IMR-90 (cell line): ENCODE measurements at regions not wholly inside any gene's neighbourhood (a gene's known extent, or its start where the extent isn't known, plus 50 kb on each side); places are given as distances from the start of the nearest gene placed in this dataset.

ENCODE experiments used
- ATAC-seq: fragments of 200-7000 bp; cut with Tn5 transposase; 2 replicates; pipeline ENCODE4 v1.9.1; 2020; ENCODE audit warnings: low read depth, mild to moderate bottlenecking, moderate library complexity
- BruUV-seq: library from RNA; stranded (reverse); fragments of 400-500 nt; replicated peaks from 2 replicates; lab custom pipeline; 2021; lab: Mats Ljungman, UMichigan
- CTCF ChIA-PET: fragments of 300-600 bp; formaldehyde crosslinking; extraction: SDS; loops from one replicate; lab custom pipeline; 2021; ENCODE audit warnings: antibody characterized with exemption; lab: Yijun Ruan, JAX
- POLR2A ChIA-PET: fragments of 300-600 bp; sonication (Branson Sonifier 250); formaldehyde crosslinking; loops from one replicate; lab custom pipeline; 2022; ENCODE audit warnings: antibody characterized with exemption; ENCODE audit not compliant: unreplicated experiment; lab: Charles Lee
- DNase-seq: peaks from one replicate; pipeline ENCODE4 v3.0.0; 2013
- H2AFZ ChIP-seq: replicated peaks from 2 replicates; pipeline ENCODE3; 2013; ENCODE audit warnings: low read length, mild to moderate bottlenecking; ENCODE audit not compliant: poor library complexity
- H2AK5ac ChIP-seq: 2 replicates; pipeline ENCODE4 v1.6.1; 2013; ENCODE audit warnings: low read depth, low read length, inconsistent platforms
- H2AK9ac ChIP-seq: replicated peaks from 2 replicates; pipeline ENCODE3; 2013; ENCODE audit warnings: mild to moderate bottlenecking, low read depth, low read length, moderate library complexity; ENCODE audit not compliant: poor library complexity
- H2BK120ac ChIP-seq: 2 replicates; pipeline ENCODE4 v1.6.1; 2013; ENCODE audit warnings: low read depth, low read length, inconsistent platforms
- H2BK15ac ChIP-seq: 3 replicates; pipeline ENCODE4 v1.6.1; 2013; ENCODE audit warnings: low read depth, low read length, inconsistent platforms
- H2BK20ac ChIP-seq: 2 replicates; pipeline ENCODE4 v1.6.1; 2013; ENCODE audit warnings: low read depth, mild to moderate bottlenecking, inconsistent platforms, low read length, moderate library complexity
- H2BK5ac ChIP-seq: 2 replicates; pipeline ENCODE4 v1.6.1; 2013; ENCODE audit warnings: mild to moderate bottlenecking, low read depth, low read length, inconsistent platforms; ENCODE audit not compliant: poor library complexity, severe bottlenecking
- H3K14ac ChIP-seq: replicated peaks from 2 replicates; pipeline ENCODE4 v1.6.1; 2013; ENCODE audit warnings: low read depth, low read length, inconsistent platforms
- H3K18ac ChIP-seq: 2 replicates; pipeline ENCODE4 v1.6.1; 2013; ENCODE audit warnings: low read depth, low read length, control low read depth
- H3K23ac ChIP-seq: 2 replicates; pipeline ENCODE4 v1.6.1; 2013; ENCODE audit warnings: low read depth, low read length, inconsistent platforms
- H3K27ac ChIP-seq: 2 replicates; pipeline ENCODE4 v1.5.1; 2013; ENCODE audit warnings: mild to moderate bottlenecking, control low read depth, low read length; ENCODE audit not compliant: insufficient read depth
- H3K27me3 ChIP-seq: 2 replicates; pipeline ENCODE4 v1.6.1; 2013; ENCODE audit warnings: low read length; ENCODE audit not compliant: control insufficient read depth, insufficient read depth
- H3K36me3 ChIP-seq: 2 replicates; pipeline ENCODE4 v1.6.1; 2013; ENCODE audit warnings: low read length, mixed read lengths; ENCODE audit not compliant: control insufficient read depth, insufficient read depth
- H3K4ac ChIP-seq: 2 replicates; pipeline ENCODE4 v1.6.1; 2013; ENCODE audit warnings: low read depth, low read length, inconsistent platforms
- H3K4me1 ChIP-seq: 2 replicates; pipeline ENCODE4 v1.6.1; 2013; ENCODE audit warnings: low read length, mixed read lengths; ENCODE audit not compliant: control insufficient read depth, insufficient read depth
- H3K4me2 ChIP-seq: 2 replicates; pipeline ENCODE4 v1.6.1; 2013; ENCODE audit warnings: low read depth, mild to moderate bottlenecking, control low read depth, low read length, moderate library complexity
- H3K4me3 ChIP-seq: 2 replicates; pipeline ENCODE4 v1.5.1; 2013; ENCODE audit warnings: low read depth, mild to moderate bottlenecking, control low read depth, low read length, moderate library complexity; ENCODE audit not compliant: insufficient read depth
- H3K56ac ChIP-seq: 2 replicates; pipeline ENCODE4 v1.6.1; 2013; ENCODE audit warnings: low read length, inconsistent platforms; ENCODE audit not compliant: insufficient read depth; ENCODE audit errors: extremely low read depth
- H3K79me1 ChIP-seq, 2 experiments: 2 replicates each; pipeline ENCODE4 v1.6.1; 2013; ENCODE audit warnings: low read length in 2 of 2, inconsistent platforms in 1 of 2, low read depth in 1 of 2
- H3K9ac ChIP-seq: 2 replicates; pipeline ENCODE4 v1.6.1; 2013; ENCODE audit warnings: low read depth, low read length, control low read depth
- H3K9me1 ChIP-seq: 2 replicates; pipeline ENCODE4 v1.6.1; 2013; ENCODE audit warnings: low read length, inconsistent platforms; ENCODE audit not compliant: insufficient read depth
- H3K9me3 ChIP-seq: 2 replicates; pipeline ENCODE4 v1.6.1; 2013; ENCODE audit warnings: low read length; ENCODE audit not compliant: control insufficient read depth, insufficient read depth
- H4K20me1 ChIP-seq: 2 replicates; pipeline ENCODE4 v1.6.1; 2013; ENCODE audit warnings: low read length, inconsistent platforms; ENCODE audit not compliant: insufficient read depth
- H4K5ac ChIP-seq: 2 replicates; pipeline ENCODE4 v1.6.1; 2013; ENCODE audit warnings: mild to moderate bottlenecking, low read depth, low read length, control low read depth
- H4K8ac ChIP-seq, 2 experiments: 2 replicates each; pipeline ENCODE4 v1.6.1; 2013; ENCODE audit warnings: low read depth in 2 of 2, low read length in 2 of 2, control low read depth in 1 of 2, inconsistent platforms in 1 of 2
- H4K91ac ChIP-seq: 2 replicates; pipeline ENCODE4 v1.6.1; 2013; ENCODE audit warnings: low read depth, low read length, inconsistent platforms; ENCODE audit not compliant: insufficient read depth
- CEBPB ChIP-seq: IDR thresholded peaks from 2 replicates; pipeline ENCODE4 v1.6.1; 2012; ENCODE audit warnings: low read depth, low read length, improper control_type of control experiment
- MAFK ChIP-seq: IDR thresholded peaks from 2 replicates; pipeline ENCODE4 v1.6.1; 2012; ENCODE audit warnings: low read depth, low read length, improper control_type of control experiment
- dilution Hi-C: fragments of 300-500 bp; cut with HindIII; formaldehyde crosslinking; loops from one replicate; pipeline ENCODE4 v1.14.3; 2018; ENCODE audit warnings: low sequenced_read_pairs; ENCODE audit not compliant: unreplicated experiment
- in situ Hi-C: fragments of 300-500 bp; cut with MboI; formaldehyde crosslinking; loops from 3 replicates; pipeline ENCODE4 v1.14.3; 2019; ENCODE audit warnings: low sequenced_read_pairs, inconsistent platforms, mixed read lengths
- intact Hi-C: fragments of 100-400 bp; cut with micrococcal nuclease; formaldehyde crosslinking; loops from 2 replicates; pipeline ENCODE4 v1.10.0; 2022

GRCh38 chr4:15370296-15370695 lies 57.5 kb upstream of the C1QTNF7 start:
- Histone ChIP-seq H4K20me1 (no peaks in the 10 kb centered on the region), H3K4me1 (no peaks in the 10 kb centered on the region; the same call in 1 of the 2 replicates), H3K4me3 (no peak overlapping the region), H2BK15ac (no peak overlapping the region), H2AFZ (no peak overlapping the region), H2AK5ac (no peak overlapping the region), H3K9me1 (0 out of 2 replicates have a peak, but pooled peaks cover 3% of the 10 kb centered on the region), H3K9ac (no peak overlapping the region), H2BK120ac (no peak overlapping the region), H3K4ac (no peak overlapping the region), H2BK20ac (no peak overlapping the region), H3K9me3 (no peaks in the 10 kb centered on the region), H3K27ac (no peak overlapping the region), H3K36me3 (no peaks in the 10 kb centered on the region), H3K4me2 (no peak overlapping the region), H3K14ac (no peak overlapping the region), H4K8ac (no peak overlapping the region), H3K27me3 (no peaks in the 10 kb centered on the region), H3K18ac (no peak overlapping the region), H3K56ac (no peak overlapping the region), H3K23ac (no peak overlapping the region), H3K79me1 (no peaks in the 10 kb centered on the region), H4K5ac (no peak overlapping the region), H2BK5ac (no peak overlapping the region), H4K91ac (no peak overlapping the region), H2AK9ac (no peak overlapping the region)
- dilution Hi-C loops = no loop called here
- in situ Hi-C loops = no loop called here
- no TSS peak for BruUV-seq
- no peak for ATAC-seq
- POLR2A ChIA-PET = no interaction called here
- TF ChIP-seq MAFK = no peak
- TF ChIP-seq CEBPB = no peak
- DNase-seq = no peak
- intact Hi-C loops = no loop called here
- CTCF ChIA-PET = no interaction called here
